Astrocyte (in vitro differentiated cells and primary cell): ENCODE measurements at regions not wholly inside any gene's neighbourhood (a gene's known extent, or its start where the extent isn't known, plus 50 kb on each side); places are given as distances from the start of the nearest gene placed in this dataset.

ENCODE experiments used
- DNase-seq: peaks from one replicate; pipeline ENCODE4 v3.0.0-alpha.2; 2010; ENCODE audit warnings: low read depth
- FAIRE-seq: peaks from 2 replicates; lab custom pipeline; 2011; peaks lifted over from hg19 to GRCh38; lab: Jason Lieb, UNC
- H2AFZ ChIP-seq: 2 replicates; pipeline ENCODE4 v1.6.0; 2012; ENCODE audit warnings: low read depth, low read length, inconsistent platforms
- H3K27ac ChIP-seq: 2 replicates; pipeline ENCODE4 v1.5.1; 2011; ENCODE audit warnings: low read depth, low read length, inconsistent platforms
- H3K27me3 ChIP-seq: 2 replicates; pipeline ENCODE4 v1.6.0; 2011; ENCODE audit warnings: low read length, inconsistent platforms; ENCODE audit not compliant: insufficient read depth
- H3K36me3 ChIP-seq: 2 replicates; pipeline ENCODE4 v1.5.1; 2011; ENCODE audit warnings: low read length, inconsistent platforms; ENCODE audit not compliant: insufficient read depth
- H3K4me1 ChIP-seq: 2 replicates; pipeline ENCODE4 v1.5.1; 2011; ENCODE audit warnings: low read length, inconsistent platforms; ENCODE audit not compliant: insufficient read depth
- H3K4me2 ChIP-seq: 2 replicates; pipeline ENCODE4 v1.6.0; 2012; ENCODE audit warnings: low read length, inconsistent platforms
- H3K4me3 ChIP-seq: 2 replicates; pipeline ENCODE4 v1.5.1; 2011; ENCODE audit warnings: low read depth, mild to moderate bottlenecking, low read length, inconsistent platforms; ENCODE audit not compliant: insufficient read depth
- H3K79me2 ChIP-seq: 2 replicates; pipeline ENCODE4 v1.6.0; 2012; ENCODE audit warnings: mild to moderate bottlenecking, low read length, inconsistent platforms; ENCODE audit not compliant: insufficient read depth
- H3K9ac ChIP-seq: 2 replicates; pipeline ENCODE4 v1.6.0; 2012; ENCODE audit warnings: mild to moderate bottlenecking, low read length, inconsistent platforms
- H3K9me3 ChIP-seq: 2 replicates; pipeline ENCODE4 v1.5.1; 2012; ENCODE audit warnings: low read depth, mild to moderate bottlenecking, low read length, inconsistent platforms; ENCODE audit not compliant: insufficient read depth
- H4K20me1 ChIP-seq: 2 replicates; pipeline ENCODE4 v1.6.0; 2012; ENCODE audit warnings: low read length, inconsistent platforms; ENCODE audit not compliant: insufficient read depth
- H3K27ac Mint-ChIP-seq: one replicate; pipeline ENCODE4 v1.8.0; 2021; ENCODE audit warnings: mild to moderate bottlenecking, mixed read lengths; ENCODE audit not compliant: unreplicated experiment
- H3K27me3 Mint-ChIP-seq: one replicate; pipeline ENCODE4 v1.8.0; 2021; ENCODE audit warnings: low read depth, mixed read lengths; ENCODE audit not compliant: unreplicated experiment
- H3K36me3 Mint-ChIP-seq: one replicate; pipeline ENCODE4 v1.8.0; 2021; ENCODE audit warnings: low read depth, mixed read lengths; ENCODE audit not compliant: unreplicated experiment
- H3K4me1 Mint-ChIP-seq: one replicate; pipeline ENCODE4 v1.8.0; 2021; ENCODE audit warnings: low read depth, mixed read lengths; ENCODE audit not compliant: unreplicated experiment
- H3K4me3 Mint-ChIP-seq: one replicate; pipeline ENCODE4 v1.8.0; 2021; ENCODE audit warnings: mild to moderate bottlenecking, moderate library complexity, mixed read lengths; ENCODE audit not compliant: unreplicated experiment
- H3K9me3 Mint-ChIP-seq: one replicate; pipeline ENCODE4 v1.8.0; 2021; ENCODE audit warnings: mild to moderate bottlenecking, mixed read lengths; ENCODE audit not compliant: unreplicated experiment
- CTCF ChIP-seq: IDR thresholded peaks from 2 replicates; pipeline ENCODE4 v1.5.1; 2011; ENCODE audit warnings: low read depth, mild to moderate bottlenecking, inconsistent platforms, low read length, moderate library complexity; ENCODE audit not compliant: insufficient read depth
- EZH2 ChIP-seq: IDR thresholded peaks from 2 replicates; pipeline ENCODE4 v1.6.1; 2012; ENCODE audit warnings: mild to moderate bottlenecking, low read length, inconsistent platforms; ENCODE audit not compliant: insufficient read depth

- DNase-seq, result no peak
These were observed 116.0 kb upstream of the TEX51 start for GRCh38 chr2:126782648-126783047.

GRCh38 chr2:126783341-126783740 is 115.3 kb upstream of the TEX51 start:
- Mint-ChIP-seq H3K9me3 (no peaks in the 10 kb centered on the region), H3K36me3 (no peaks in the 10 kb centered on the region), H3K27me3 (peaks cover 57% of the 10 kb centered on the region), H3K4me1 (no peaks in the 10 kb centered on the region), H3K27ac (no peak overlapping the region), H3K4me3 (no peak overlapping the region)
- H2AFZ ChIP-seq, result no peak overlapping the region
- DNase-seq, result no peak
- no peak overlapping the region for H3K4me2 ChIP-seq
- H3K27me3 ChIP-seq, result no peaks in the 10 kb centered on the region
- FAIRE-seq, result no peak
- H4K20me1 ChIP-seq, result no peaks in the 10 kb centered on the region
- H3K4me3 ChIP-seq, result no peak overlapping the region
- H3K4me1 ChIP-seq, result no peaks in the 10 kb centered on the region
- no peak overlapping the region for H3K27ac ChIP-seq
- no peaks in the 10 kb centered on the region for H3K9me3 ChIP-seq
- H3K36me3 ChIP-seq, result no peaks in the 10 kb centered on the region
- H3K79me2 ChIP-seq, result no peaks in the 10 kb centered on the region
- no peak for TF ChIP-seq CTCF
- TF ChIP-seq EZH2, result no peak
- H3K9ac ChIP-seq, result no peak overlapping the region

More at GRCh38 chr2:126782648-126783047, 116.0 kb upstream of the TEX51 start:
- Histone ChIP-seq H3K4me3 (no peak overlapping the region), H3K9ac (no peak overlapping the region), H2AFZ (no peak overlapping the region), H3K36me3 (no peaks in the 10 kb centered on the region), H4K20me1 (no peaks in the 10 kb centered on the region), H3K4me1 (no peaks in the 10 kb centered on the region), H3K79me2 (no peaks in the 10 kb centered on the region), H3K9me3 (no peaks in the 10 kb centered on the region), H3K4me2 (no peak overlapping the region), H3K27ac (no peak overlapping the region), H3K27me3 (no peaks in the 10 kb centered on the region)
- H3K4me3 Mint-ChIP-seq, result no peak overlapping the region
- peaks cover 60% of the 10 kb centered on the region for H3K27me3 Mint-ChIP-seq
- no peaks in the 10 kb centered on the region for H3K36me3 Mint-ChIP-seq
- TF ChIP-seq CTCF (no peak), EZH2 (no peak)
- H3K27ac Mint-ChIP-seq, result no peak overlapping the region
- no peaks in the 10 kb centered on the region for H3K4me1 Mint-ChIP-seq
- no peak for FAIRE-seq
- no peaks in the 10 kb centered on the region for H3K9me3 Mint-ChIP-seq

GRCh38 chr2:126784045-126784444 is 114.6 kb upstream of the TEX51 start:
- H3K4me2 ChIP-seq, result no peak overlapping the region
- H3K36me3 ChIP-seq, result no peaks in the 10 kb centered on the region
- H4K20me1 ChIP-seq, result no peaks in the 10 kb centered on the region
- Mint-ChIP-seq H3K27me3 (peaks cover 56% of the 10 kb centered on the region), H3K36me3 (no peaks in the 10 kb centered on the region), H3K4me3 (no peak overlapping the region), H3K27ac (no peak overlapping the region), H3K9me3 (no peaks in the 10 kb centered on the region), H3K4me1 (no peaks in the 10 kb centered on the region)
- no peak overlapping the region for H3K27ac ChIP-seq
- no peak for FAIRE-seq
- no peak overlapping the region for H3K4me3 ChIP-seq
- H2AFZ ChIP-seq, result no peak overlapping the region
- no peaks in the 10 kb centered on the region for H3K9me3 ChIP-seq
- H3K27me3 ChIP-seq, result no peaks in the 10 kb centered on the region
- no peak overlapping the region for H3K9ac ChIP-seq
- H3K4me1 ChIP-seq, result no peaks in the 10 kb centered on the region
- H3K79me2 ChIP-seq, result no peaks in the 10 kb centered on the region
- DNase-seq, result no peak
- TF ChIP-seq EZH2 (no peak), CTCF (no peak)
